Aorta (tissue), 5 donors: ENCODE measurements at regions not wholly inside any gene's neighbourhood (a gene's known extent, or its start where the extent isn't known, plus 50 kb on each side); places are given as distances from the start of the nearest gene placed in this dataset.
"Not testable (repeated sequence)": the region's sequence is repeated elsewhere in the genome, so short reads cannot be mapped to it uniquely, and the experiment has no call there.

Experiments
- ATAC-seq: fragments of 200-7000 bp; cut with Tn5 transposase; one replicate; pipeline ENCODE4 v1.9.1; 2022; ENCODE audit warnings: moderate library complexity; ENCODE audit not compliant: low FRiP score
- DNase-seq, 2 donors: peaks; one replicate each; pipeline ENCODE4 v3.0.0-alpha.2; 2020
- H3K27ac ChIP-seq, 2 donors: one replicate each; pipeline ENCODE4 v1.5.1; 2013; ENCODE audit warnings: low read length in 2 of 2, mild to moderate bottlenecking in 2 of 2, moderate library complexity in 2 of 2, control low read depth in 1 of 2, inconsistent platforms in 1 of 2, low read depth in 1 of 2
- H3K27me3 ChIP-seq, 2 donors: one replicate each; pipeline ENCODE4 v1.6.1; 2013; ENCODE audit warnings: control low read depth in 1 of 2, low read length in 1 of 2, mild to moderate bottlenecking in 1 of 2, moderate library complexity in 1 of 2; ENCODE audit not compliant: insufficient read depth in 2 of 2, control insufficient read depth in 1 of 2
- H3K36me3 ChIP-seq, 2 donors: one replicate each; pipeline ENCODE4 v1.6.1; 2013; ENCODE audit warnings: control low read depth in 1 of 2, low read length in 1 of 2, mild to moderate bottlenecking in 1 of 2; ENCODE audit not compliant: insufficient read depth in 2 of 2, control insufficient read depth in 1 of 2
- H3K4me1 ChIP-seq, 2 donors: one replicate each; pipeline ENCODE4 v1.6.1; 2013; ENCODE audit warnings: low read length in 2 of 2, control low read depth in 1 of 2, mild to moderate bottlenecking in 1 of 2, moderate library complexity in 1 of 2; ENCODE audit not compliant: insufficient read depth in 2 of 2, control insufficient read depth in 1 of 2
- H3K4me3 ChIP-seq, 2 donors: one replicate each; pipeline ENCODE4 v1.5.1; 2013; ENCODE audit warnings: low read length in 2 of 2, control low read depth in 1 of 2, mild to moderate bottlenecking in 1 of 2
- H3K9me3 ChIP-seq: one replicate; pipeline ENCODE4 v1.6.1; 2013; ENCODE audit warnings: mild to moderate bottlenecking, low read length; ENCODE audit not compliant: control insufficient read depth
- WGBS, 2 donors: extraction: QIAGEN DNeasy Blood & Tissue Kit; methylation state at CpG; one replicate each; pipeline ENCODE4 v1.1.7; 2013; 5-methylcytosine and 5-hydroxymethylcytosine counted together
- intact Hi-C, 2 donors: fragments of 100-400 bp; cut with DNase I; formaldehyde crosslinking; loops; one replicate each; pipeline versions ENCODE4 v1.14.2 to v1.15.0; 2022
- donor health status: healthy with polysubstance abuse.
- donor health status: Bipolar disorder and iron deficiency.
- donor health status: DM: no; HTN: no; CAD: no.
- donor health status: DM: no; HTN: no; CAD: no.
- donor health status: DM: yes; HTN: yes; CAD: no.

GRCh38 chr2:61658841-61659780 is 121.0 kb upstream of the XPO1 start:
- intact Hi-C loops = no loop called here
- Histone ChIP-seq H3K9me3 (no peaks in the 10 kb centered on the region), H3K36me3 (no peaks in the 10 kb centered on the region), H3K4me1 (peaks cover 0 to 5% of the 10 kb centered on the region in 2 donors), H3K27me3 (no peaks in the 10 kb centered on the region), H3K4me3 (no peak overlapping the region), H3K27ac (no peak overlapping the region)
- DNase-seq (no peak), ATAC-seq (peak; percentile 68)
- 57 to 61% methylated on average over 3 of the region's 3 CpGs for WGBS, 2 donors

GRCh38 chr2:61649946-61650345 is 111.8 kb upstream of the XPO1 start:
- ATAC-seq, H3K4me1 ChIP-seq, H3K4me3 ChIP-seq, intact Hi-C loops, H3K27me3 ChIP-seq, H3K27ac ChIP-seq, H3K36me3 ChIP-seq, DNase-seq, H3K9me3 ChIP-seq: not testable (repeated sequence)
- 92 to 97% methylated on average over 3 of the region's 3 CpGs for WGBS, 2 donors

GRCh38 chr2:61649021-61649420 is 110.9 kb upstream of the XPO1 start:
- 81 to 94% methylated on average over 2 of the region's 2 CpGs for WGBS, 2 donors
- H3K27me3 ChIP-seq = no peaks in the 10 kb centered on the region
- H3K36me3 ChIP-seq = no peaks in the 10 kb centered on the region
- H3K9me3 ChIP-seq = peaks cover 6% of the 10 kb centered on the region
- H3K4me3 ChIP-seq = no peak overlapping the region
- DNase-seq (no peak), ATAC-seq (no peak)
- H3K27ac ChIP-seq = no peak overlapping the region
- no peaks in the 10 kb centered on the region for H3K4me1 ChIP-seq
- intact Hi-C loops = no loop called here

- Histone ChIP-seq H3K27ac (no peak overlapping the region), H3K36me3 (no peaks in the 10 kb centered on the region), H3K27me3 (no peaks in the 10 kb centered on the region), H3K4me1 (no peaks in the 10 kb centered on the region), H3K4me3 (no peak overlapping the region), H3K9me3 (peaks cover 6% of the 10 kb centered on the region)
- intact Hi-C loops = no loop called here
- 88 to 90% methylated on average over 5 of the region's 5 CpGs for WGBS, 2 donors
- DNase-seq (no peak), ATAC-seq (no peak)
Observed at GRCh38 chr2:61647044-61647443, 108.9 kb upstream of the XPO1 start.

GRCh38 chr2:61645911-61646310 is 107.8 kb upstream of the XPO1 start:
- H3K9me3 ChIP-seq = peaks cover 6% of the 10 kb centered on the region
- H3K27me3 ChIP-seq = no peaks in the 10 kb centered on the region
- no peak for ATAC-seq
- H3K4me1 ChIP-seq = no peaks in the 10 kb centered on the region
- no peak overlapping the region for H3K27ac ChIP-seq
- H3K36me3 ChIP-seq = no peaks in the 10 kb centered on the region
- intact Hi-C loops = no loop called here
- no peak for DNase-seq
- no peak overlapping the region for H3K4me3 ChIP-seq
- 68 to 70% methylated on average over 1 of the region's 1 CpG for WGBS, 2 donors

GRCh38 chr2:61643153-61643552 is 105.0 kb upstream of the XPO1 start:
- H3K4me3 ChIP-seq, DNase-seq, H3K9me3 ChIP-seq, H3K27me3 ChIP-seq, H3K4me1 ChIP-seq, intact Hi-C loops, H3K36me3 ChIP-seq, ATAC-seq, H3K27ac ChIP-seq: not testable (repeated sequence)
- 97 to 98% methylated on average over 6 of the region's 6 CpGs for WGBS, 2 donors

GRCh38 chr2:61640406-61640805 is 102.2 kb upstream of the XPO1 start:
- 98% methylated on average over 2 of the region's 2 CpGs for WGBS, 2 donors
- ATAC-seq (no peak), DNase-seq (no peak)
- intact Hi-C loops = no loop called here
- no peaks in the 10 kb centered on the region for H3K27me3 ChIP-seq
- H3K4me3 ChIP-seq = no peak overlapping the region
- H3K36me3 ChIP-seq = no peaks in the 10 kb centered on the region
- H3K9me3 ChIP-seq = no peaks in the 10 kb centered on the region
- no peaks in the 10 kb centered on the region for H3K4me1 ChIP-seq
- no peak overlapping the region for H3K27ac ChIP-seq

GRCh38 chr2:61639721-61640120 is 101.6 kb upstream of the XPO1 start:
- ATAC-seq (no peak), DNase-seq (no peak)
- Histone ChIP-seq H3K9me3 (no peaks in the 10 kb centered on the region), H3K4me3 (no peak overlapping the region), H3K4me1 (no peaks in the 10 kb centered on the region), H3K36me3 (no peaks in the 10 kb centered on the region), H3K27ac (no peak overlapping the region), H3K27me3 (no peaks in the 10 kb centered on the region)
- WGBS, 2 donors = 90 to 92% methylated on average over 9 of the region's 9 CpGs
- intact Hi-C loops = no loop called here

- intact Hi-C loops = no loop called here
- no peaks in the 10 kb centered on the region for H3K4me1 ChIP-seq
- no peak for ATAC-seq
- H3K9me3 ChIP-seq = no peaks in the 10 kb centered on the region
- H3K4me3 ChIP-seq = no peak overlapping the region
- H3K27me3 ChIP-seq = no peaks in the 10 kb centered on the region
- WGBS, 2 donors = 71 to 79% methylated on average over 3 of the region's 3 CpGs
- no peak for DNase-seq
- H3K27ac ChIP-seq = no peak overlapping the region
- H3K36me3 ChIP-seq = no peaks in the 10 kb centered on the region
Observed at GRCh38 chr2:61636686-61637085, 98.5 kb upstream of the XPO1 start.
